Smooth muscle cell (in vitro differentiated cells): ENCODE measurements at regions not wholly inside any gene's neighbourhood (a gene's known extent, or its start where the extent isn't known, plus 50 kb on each side); places are given as distances from the start of the nearest gene placed in this dataset.

Source experiments
- DNase-seq: peaks from one replicate; lab custom pipeline; 2025; ENCODE audit not compliant: unreplicated experiment; lab: John Stamatoyannopoulos, UW
- H2AFZ ChIP-seq: fragments of 200-600 bp; sonication (generic); 2 replicates; pipeline ENCODE4 v1.6.0; 2016; ENCODE audit warnings: antibody characterized with exemption, low read depth, mild to moderate bottlenecking
- H3F3A ChIP-seq: fragments of 200-600 bp; sonication (generic); 2 replicates; pipeline ENCODE4 v1.6.0; 2017; ENCODE audit warnings: antibody characterized with exemption, low read depth
- H3K27ac ChIP-seq: fragments of 200-600 bp; sonication (generic); 2 replicates; pipeline ENCODE4 v1.5.1; 2016; ENCODE audit warnings: low read depth, mild to moderate bottlenecking
- H3K27me3 ChIP-seq: fragments of 200-600 bp; sonication (generic); 2 replicates; pipeline ENCODE4 v1.6.1; 2016; ENCODE audit warnings: low read depth, mild to moderate bottlenecking
- H3K36me3 ChIP-seq: fragments of 200-600 bp; sonication (generic); 2 replicates; pipeline ENCODE4 v1.5.1; 2016; ENCODE audit warnings: low read depth
- H3K4me1 ChIP-seq: fragments of 200-600 bp; sonication (generic); 2 replicates; pipeline ENCODE4 v1.5.1; 2016; ENCODE audit warnings: low read depth
- H3K4me2 ChIP-seq: fragments of 200-600 bp; sonication (generic); 2 replicates; pipeline ENCODE4 v1.6.0; 2016; ENCODE audit warnings: mild to moderate bottlenecking
- H3K4me3 ChIP-seq: fragments of 200-600 bp; sonication (generic); 2 replicates; pipeline ENCODE4 v1.5.1; 2016; ENCODE audit warnings: mild to moderate bottlenecking
- H3K79me2 ChIP-seq: fragments of 200-600 bp; sonication (generic); 2 replicates; pipeline ENCODE4 v1.6.0; 2016; ENCODE audit warnings: low read depth, mild to moderate bottlenecking
- H3K9ac ChIP-seq: fragments of 200-600 bp; sonication (generic); 2 replicates; pipeline ENCODE4 v1.6.0; 2016; ENCODE audit warnings: low read depth
- H3K9me3 ChIP-seq: fragments of 200-600 bp; sonication (generic); replicated peaks from 2 replicates; pipeline ENCODE4 v1.5.1; 2016; ENCODE audit warnings: low read depth
- H4K20me1 ChIP-seq: fragments of 200-600 bp; sonication (generic); 2 replicates; pipeline ENCODE4 v1.6.0; 2016; ENCODE audit warnings: low read depth
- WGBS: methylation state at CpG from one replicate; pipeline ENCODE4 v1.1.7; 2016; ENCODE audit warnings: low lambda C conversion rate; 5-methylcytosine and 5-hydroxymethylcytosine counted together
- TF ChIP-seq, protein P1 (sequence below): fragments of 200-600 bp; sonication (generic); IDR thresholded peaks from 2 replicates; pipeline ENCODE4 v1.5.1; 2017; ENCODE audit warnings: borderline replicate concordance, mild to moderate bottlenecking, antibody characterized with exemption; ENCODE audit not compliant: insufficient read depth, poor library complexity, severe bottlenecking

DNA sequence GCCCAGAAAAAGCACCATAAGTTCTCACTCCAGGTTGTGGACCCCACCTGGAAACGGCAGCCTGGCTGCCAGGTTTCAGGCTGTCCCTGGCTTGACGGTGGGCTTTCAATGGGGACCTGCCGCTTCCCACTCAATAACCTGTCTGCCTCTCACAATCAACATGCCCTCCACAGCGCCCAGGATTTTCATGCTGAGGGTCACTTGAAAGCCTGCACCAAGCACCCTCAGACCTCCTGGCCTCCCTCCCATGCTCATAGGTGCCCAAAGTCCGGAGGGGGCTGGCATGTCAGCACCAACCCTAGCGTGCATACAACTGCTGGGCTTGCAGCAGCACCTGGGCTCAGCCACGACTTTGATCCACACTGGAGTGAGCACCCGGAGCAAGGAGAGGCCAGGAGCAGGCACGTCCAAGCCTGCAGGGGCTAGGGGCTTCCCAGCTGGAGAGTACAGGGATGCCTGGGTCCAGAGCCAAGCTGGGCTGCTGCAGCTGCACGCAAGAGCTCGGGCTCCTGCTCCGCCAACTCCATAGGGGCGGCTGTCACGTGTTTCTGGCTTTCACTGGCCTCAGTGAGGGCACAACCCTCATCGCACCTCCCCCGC lies 1214.3 kb upstream of the RAG2 start:
- H3K36me3 ChIP-seq, result no peaks in the 10 kb centered on the region
- TF ChIP-seq, protein P1, sequence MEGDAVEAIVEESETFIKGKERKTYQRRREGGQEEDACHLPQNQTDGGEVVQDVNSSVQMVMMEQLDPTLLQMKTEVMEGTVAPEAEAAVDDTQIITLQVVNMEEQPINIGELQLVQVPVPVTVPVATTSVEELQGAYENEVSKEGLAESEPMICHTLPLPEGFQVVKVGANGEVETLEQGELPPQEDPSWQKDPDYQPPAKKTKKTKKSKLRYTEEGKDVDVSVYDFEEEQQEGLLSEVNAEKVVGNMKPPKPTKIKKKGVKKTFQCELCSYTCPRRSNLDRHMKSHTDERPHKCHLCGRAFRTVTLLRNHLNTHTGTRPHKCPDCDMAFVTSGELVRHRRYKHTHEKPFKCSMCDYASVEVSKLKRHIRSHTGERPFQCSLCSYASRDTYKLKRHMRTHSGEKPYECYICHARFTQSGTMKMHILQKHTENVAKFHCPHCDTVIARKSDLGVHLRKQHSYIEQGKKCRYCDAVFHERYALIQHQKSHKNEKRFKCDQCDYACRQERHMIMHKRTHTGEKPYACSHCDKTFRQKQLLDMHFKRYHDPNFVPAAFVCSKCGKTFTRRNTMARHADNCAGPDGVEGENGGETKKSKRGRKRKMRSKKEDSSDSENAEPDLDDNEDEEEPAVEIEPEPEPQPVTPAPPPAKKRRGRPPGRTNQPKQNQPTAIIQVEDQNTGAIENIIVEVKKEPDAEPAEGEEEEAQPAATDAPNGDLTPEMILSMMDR, result no peak
- DNase-seq, result no peak

DNA sequence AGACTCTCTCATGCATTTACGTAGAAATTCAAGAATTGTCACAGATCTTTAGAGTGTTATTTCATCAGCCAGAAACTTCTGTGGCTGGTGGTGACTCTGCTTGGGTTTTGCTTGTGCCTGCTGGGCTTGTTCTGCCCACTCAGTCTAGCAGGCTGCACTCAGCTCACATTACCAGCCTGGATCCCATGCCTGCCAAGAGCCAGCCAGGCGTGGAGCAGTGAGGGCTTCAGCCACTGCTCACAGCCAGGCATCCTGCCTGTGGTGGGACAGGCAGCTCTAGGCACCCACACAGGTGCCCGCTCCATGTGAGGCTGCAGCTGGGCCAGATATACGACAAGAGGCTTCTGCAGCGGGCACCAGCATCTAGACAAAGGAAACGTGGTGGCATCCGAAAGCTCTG lies 1213.3 kb upstream of the RAG2 start:
- no peaks in the 10 kb centered on the region for H4K20me1 ChIP-seq
- no peak overlapping the region for H2AFZ ChIP-seq
- WGBS, result 93% methylated on average over 7 of the region's 7 CpGs
- H3K9me3 ChIP-seq, result no peaks in the 10 kb centered on the region
- DNase-seq, result no peak
- no peak overlapping the region for H3K27ac ChIP-seq
- no peaks in the 10 kb centered on the region for H3K79me2 ChIP-seq
- peaks cover 6% of the 10 kb centered on the region for H3K4me1 ChIP-seq
- H3K9ac ChIP-seq, result no peak overlapping the region
- no peak overlapping the region for H3K4me3 ChIP-seq
- no peaks in the 10 kb centered on the region for H3F3A ChIP-seq
- H3K36me3 ChIP-seq, result no peaks in the 10 kb centered on the region
- TF ChIP-seq, protein P1, result no peak
- H3K4me2 ChIP-seq, result no peak overlapping the region
- no peaks in the 10 kb centered on the region for H3K27me3 ChIP-seq

More for the DNA sequence above, 1214.3 kb upstream of the RAG2 start:
- Histone ChIP-seq H4K20me1 (no peaks in the 10 kb centered on the region), H3K27ac (no peak overlapping the region), H2AFZ (no peak overlapping the region), H3K27me3 (no peaks in the 10 kb centered on the region), H3K4me2 (no peak overlapping the region), H3K79me2 (no peaks in the 10 kb centered on the region), H3K9me3 (no peaks in the 10 kb centered on the region), H3K4me3 (no peak overlapping the region), H3K9ac (no peak overlapping the region), H3K4me1 (peaks cover 6% of the 10 kb centered on the region), H3F3A (no peaks in the 10 kb centered on the region)
- 88% methylated on average over 16 of the region's 16 CpGs for WGBS

DNA sequence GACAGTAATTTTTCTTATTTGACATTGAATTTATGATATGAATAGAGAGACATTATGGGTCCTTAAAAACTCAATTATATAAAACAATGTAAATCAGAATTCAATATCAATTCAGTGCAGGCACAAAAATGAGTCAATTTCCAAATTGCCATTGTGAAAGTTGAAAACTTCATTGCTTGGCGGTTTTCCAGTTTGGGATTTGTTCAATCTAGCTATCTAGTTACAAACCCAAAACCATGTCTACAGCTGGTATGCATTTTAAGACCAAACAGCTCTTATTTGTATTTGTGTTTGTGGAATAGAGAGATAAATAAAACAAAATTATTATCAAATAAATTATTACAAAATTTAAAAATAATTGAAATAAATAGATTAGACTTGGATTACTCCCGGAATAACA lies 1206.6 kb upstream of the RAG2 start:
- Histone ChIP-seq H2AFZ (no peak overlapping the region), H3K4me3 (no peak overlapping the region), H4K20me1 (no peaks in the 10 kb centered on the region), H3K36me3 (no peaks in the 10 kb centered on the region), H3F3A (no peaks in the 10 kb centered on the region), H3K27me3 (no peaks in the 10 kb centered on the region), H3K27ac (no peak overlapping the region), H3K9me3 (no peaks in the 10 kb centered on the region), H3K79me2 (no peaks in the 10 kb centered on the region), H3K4me1 (no peaks in the 10 kb centered on the region), H3K9ac (no peak overlapping the region), H3K4me2 (no peak overlapping the region)
- TF ChIP-seq, protein P1, result no peak
- WGBS, result 96% methylated on average over 2 of the region's 2 CpGs
- no peak for DNase-seq
